Mucosa of rectum (tissue), 2 donors: ENCODE measurements at regions not wholly inside any gene's neighbourhood (a gene's known extent, or its start where the extent isn't known, plus 50 kb on each side); places are given as distances from the start of the nearest gene placed in this dataset.

Experiments used
- H3K27ac ChIP-seq, 2 donors: one replicate each; pipeline ENCODE4 v1.7.0; 2013; ENCODE audit warnings: inconsistent platforms in 2 of 2, low read depth in 2 of 2, low read length in 2 of 2
- H3K27me3 ChIP-seq, 2 donors: one replicate each; pipeline ENCODE4 v1.7.0; 2013; ENCODE audit warnings: low read length in 2 of 2; ENCODE audit not compliant: control insufficient read depth in 2 of 2, insufficient read depth in 2 of 2
- H3K36me3 ChIP-seq, 2 donors: one replicate each; pipeline ENCODE4 v1.7.0; 2013; ENCODE audit warnings: low read length in 2 of 2; ENCODE audit not compliant: control insufficient read depth in 2 of 2, insufficient read depth in 2 of 2
- H3K4me1 ChIP-seq, 2 donors: one replicate each; pipeline ENCODE4 v1.7.0; 2013; ENCODE audit warnings: low read length in 2 of 2, mild to moderate bottlenecking in 1 of 2; ENCODE audit not compliant: control insufficient read depth in 2 of 2, insufficient read depth in 2 of 2
- H3K4me3 ChIP-seq, 2 donors: one replicate each; pipeline ENCODE4 v1.7.0; 2013; ENCODE audit warnings: low read length in 2 of 2
- H3K9ac ChIP-seq, 2 donors: one replicate each; pipeline ENCODE4 v1.7.0; 2013; ENCODE audit warnings: low read length in 2 of 2, low read depth in 1 of 2, mild to moderate bottlenecking in 1 of 2
- H3K9me3 ChIP-seq, 2 donors: one replicate each; pipeline ENCODE4 v1.7.0; 2013; ENCODE audit warnings: low read length in 2 of 2; ENCODE audit not compliant: control insufficient read depth in 2 of 2
- donor health status: healthy.
- donor health status: Normal muscosa, but diverticular disease.

DNA sequence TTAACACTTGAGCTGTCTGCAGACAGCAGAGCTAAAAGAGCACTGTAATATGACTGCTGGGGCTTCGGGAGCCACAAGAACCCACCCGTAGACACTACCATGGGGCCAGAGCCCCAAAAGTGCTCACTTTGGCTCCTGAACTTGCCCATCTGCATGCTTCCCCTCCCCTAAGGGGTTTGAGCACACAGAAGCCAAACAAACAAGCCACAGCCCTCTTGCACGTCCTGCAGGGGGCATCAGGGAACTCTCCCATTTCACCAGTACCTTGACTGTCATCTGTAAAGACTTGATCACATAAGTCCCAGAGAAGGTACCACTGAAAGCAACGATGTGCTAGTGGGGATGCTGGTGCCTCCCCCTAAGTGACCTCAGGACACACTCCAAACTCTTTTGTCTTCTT, 681.8 kb downstream of the SEMA5A start:
- H3K36me3 ChIP-seq: no peaks in the 10 kb centered on the region
- H3K27ac ChIP-seq: no peak overlapping the region
- no peaks in the 10 kb centered on the region for H3K4me1 ChIP-seq
- no peaks in the 10 kb centered on the region for H3K27me3 ChIP-seq
- no peak overlapping the region for H3K4me3 ChIP-seq
- no peaks in the 10 kb centered on the region for H3K9me3 ChIP-seq
- H3K9ac ChIP-seq: no peak overlapping the region

DNA sequence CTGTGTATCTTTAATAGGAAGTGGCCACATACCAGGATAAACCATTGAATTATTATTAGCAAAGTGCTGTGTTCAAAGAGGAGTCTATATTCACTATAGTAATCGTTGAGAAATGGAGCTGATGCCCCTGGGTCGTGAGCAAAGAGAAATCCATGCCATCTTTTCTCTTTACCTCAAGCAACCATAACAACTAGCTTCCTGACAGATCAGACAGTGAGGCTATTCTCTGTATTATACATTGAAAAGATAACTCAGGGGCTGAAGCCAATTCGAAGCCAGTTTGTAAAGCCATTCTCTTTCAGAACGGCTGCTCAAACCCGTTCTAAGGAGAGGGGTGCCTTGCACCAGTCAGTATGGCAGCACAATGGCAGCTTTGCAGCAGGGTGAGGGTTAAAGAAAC, 680.6 kb downstream of the SEMA5A start:
- Histone ChIP-seq H3K27ac (no peak overlapping the region), H3K4me3 (no peak overlapping the region), H3K9ac (no peak overlapping the region), H3K9me3 (no peaks in the 10 kb centered on the region), H3K27me3 (no peaks in the 10 kb centered on the region), H3K4me1 (no peaks in the 10 kb centered on the region), H3K36me3 (no peaks in the 10 kb centered on the region)

DNA sequence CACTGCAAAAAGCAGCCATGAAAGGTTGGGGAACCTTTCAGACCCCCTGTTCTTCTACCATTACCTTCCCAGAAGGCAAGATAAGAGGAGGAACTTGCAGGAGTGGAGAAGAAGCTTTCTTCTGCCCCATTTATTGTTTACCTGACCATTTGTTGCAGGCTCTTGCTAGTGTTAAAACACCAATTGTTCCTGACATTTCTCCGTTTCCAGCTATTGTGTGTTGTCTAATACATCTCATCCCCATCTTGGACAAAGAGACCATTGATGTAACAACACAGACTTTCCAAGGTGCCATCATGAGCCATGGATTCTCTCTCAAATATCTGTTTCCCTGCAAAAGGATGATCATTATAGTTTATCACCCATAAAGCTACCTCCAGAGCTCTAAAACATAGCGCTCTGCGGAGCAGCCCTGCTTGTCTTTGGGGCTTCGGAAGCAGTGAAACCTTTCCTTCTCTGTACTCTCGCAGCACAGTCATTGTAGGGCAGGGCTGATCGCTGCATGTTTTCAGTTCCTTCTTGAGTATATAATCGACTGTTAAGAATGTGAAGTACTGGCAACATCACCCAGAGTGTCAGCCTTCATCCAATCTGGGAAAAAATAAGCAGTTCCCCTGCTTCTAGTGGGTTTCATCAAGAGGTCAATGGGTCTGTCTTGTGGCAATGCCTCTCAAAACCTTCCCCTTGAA, 680.0 kb downstream of the SEMA5A start:
- H3K9me3 ChIP-seq: no peaks in the 10 kb centered on the region
- H3K9ac ChIP-seq: no peak overlapping the region
- H3K27ac ChIP-seq: no peak overlapping the region
- H3K36me3 ChIP-seq: no peaks in the 10 kb centered on the region
- H3K4me1 ChIP-seq: no peaks in the 10 kb centered on the region
- H3K4me3 ChIP-seq: no peak overlapping the region
- no peaks in the 10 kb centered on the region for H3K27me3 ChIP-seq

DNA sequence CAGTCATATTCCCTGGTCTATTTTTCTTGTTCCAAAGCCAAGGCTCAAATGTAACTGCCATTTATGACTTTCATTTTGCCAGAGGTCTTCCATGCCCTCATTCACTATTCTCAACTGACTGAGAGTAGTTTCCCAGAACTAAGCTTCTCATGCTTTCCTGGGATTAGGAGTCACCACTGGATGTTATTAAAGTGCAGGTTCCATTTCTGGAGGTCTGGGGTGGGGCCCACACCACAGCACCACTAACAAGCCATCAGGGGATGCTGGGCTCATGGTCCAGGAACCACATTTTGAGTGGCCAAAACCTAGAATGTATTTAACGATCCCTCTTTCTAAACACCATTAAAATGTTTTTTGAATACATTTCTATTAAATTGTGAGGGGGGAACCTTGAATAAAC, 677.6 kb downstream of the SEMA5A start:
- Histone ChIP-seq H3K4me1 (no peaks in the 10 kb centered on the region), H3K36me3 (no peaks in the 10 kb centered on the region), H3K27me3 (no peaks in the 10 kb centered on the region), H3K9ac (no peak overlapping the region), H3K27ac (no peak overlapping the region), H3K9me3 (no peaks in the 10 kb centered on the region), H3K4me3 (no peak overlapping the region)

DNA sequence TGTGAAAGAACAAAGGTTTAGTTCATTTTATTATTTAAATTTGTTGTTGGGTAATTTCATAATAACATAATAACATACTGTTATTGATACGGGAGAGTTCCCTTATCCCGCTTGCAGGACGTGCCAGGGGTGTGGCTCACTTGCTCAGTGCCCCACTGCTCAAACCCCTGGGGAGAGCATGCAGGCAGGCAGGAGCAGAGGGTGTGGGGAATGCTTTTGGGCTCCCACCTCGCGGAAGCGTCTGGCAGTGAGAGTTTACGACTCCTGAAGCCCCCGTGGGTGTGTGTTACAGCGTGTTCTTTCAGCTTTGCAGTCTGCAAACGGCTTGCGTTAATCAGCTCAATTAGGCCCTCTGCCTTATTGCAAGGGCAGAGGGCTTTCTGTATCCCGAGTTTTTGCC, 675.9 kb downstream of the SEMA5A start:
- no peak overlapping the region for H3K4me3 ChIP-seq
- H3K36me3 ChIP-seq: no peaks in the 10 kb centered on the region
- H3K9ac ChIP-seq: no peak overlapping the region
- H3K27ac ChIP-seq: no peak overlapping the region
- no peaks in the 10 kb centered on the region for H3K9me3 ChIP-seq
- H3K4me1 ChIP-seq: no peaks in the 10 kb centered on the region
- H3K27me3 ChIP-seq: no peaks in the 10 kb centered on the region

DNA sequence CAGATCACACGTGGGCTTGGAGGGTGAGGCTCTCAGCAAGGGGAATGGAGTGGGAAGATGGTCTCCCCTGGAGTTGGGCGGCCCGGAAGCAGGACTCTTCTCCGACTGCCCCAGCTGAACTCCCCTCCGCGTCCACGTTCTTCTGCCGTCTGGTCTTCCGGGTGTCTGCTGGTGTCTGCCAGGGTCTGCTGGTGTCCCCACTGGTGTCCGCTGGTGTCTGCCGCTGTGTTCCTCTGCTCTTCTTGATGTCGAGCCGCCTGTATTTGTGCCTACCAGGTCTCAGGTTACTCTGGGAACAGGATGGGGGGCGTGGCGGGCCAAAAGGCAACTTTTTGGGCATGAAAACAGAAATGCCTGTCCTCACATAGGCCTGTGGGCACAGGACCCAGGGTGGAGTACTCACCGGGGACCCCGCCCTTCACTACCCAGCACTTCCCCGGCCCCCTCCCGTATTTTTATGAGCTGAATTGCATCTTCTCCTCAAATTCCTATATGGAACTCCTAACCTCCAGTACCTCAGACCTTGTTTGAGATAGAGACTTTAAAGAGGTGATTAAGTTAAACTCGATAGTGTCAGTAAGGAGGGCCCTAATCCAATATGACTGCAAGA, 675.4 kb downstream of the SEMA5A start:
- Histone ChIP-seq H3K9me3 (no peaks in the 10 kb centered on the region), H3K27me3 (no peaks in the 10 kb centered on the region), H3K27ac (no peak overlapping the region), H3K36me3 (no peaks in the 10 kb centered on the region), H3K4me3 (no peak overlapping the region), H3K4me1 (no peaks in the 10 kb centered on the region), H3K9ac (no peak overlapping the region)

DNA sequence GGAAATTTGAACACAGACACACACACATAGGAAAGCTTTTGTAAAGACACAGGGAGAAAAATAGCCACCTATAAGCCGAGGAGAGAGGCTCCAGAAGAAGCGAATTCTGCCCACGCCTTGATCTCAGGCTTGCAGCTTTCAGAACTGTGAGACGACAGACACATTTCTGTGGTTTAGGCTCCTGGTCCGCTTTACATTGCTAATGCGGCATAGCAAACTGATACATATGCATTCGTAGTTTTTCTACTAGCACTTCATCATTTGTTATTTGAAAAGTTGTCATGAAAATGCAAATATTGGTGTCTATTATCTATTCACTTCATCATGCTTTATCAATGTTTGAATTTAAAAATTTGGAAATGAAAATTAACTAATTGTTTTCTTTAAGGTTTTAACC, 674.9 kb downstream of the SEMA5A start:
- H3K9ac ChIP-seq: no peak overlapping the region
- no peaks in the 10 kb centered on the region for H3K9me3 ChIP-seq
- H3K27ac ChIP-seq: no peak overlapping the region
- no peaks in the 10 kb centered on the region for H3K36me3 ChIP-seq
- no peak overlapping the region for H3K4me3 ChIP-seq
- no peaks in the 10 kb centered on the region for H3K27me3 ChIP-seq
- H3K4me1 ChIP-seq: no peaks in the 10 kb centered on the region

DNA sequence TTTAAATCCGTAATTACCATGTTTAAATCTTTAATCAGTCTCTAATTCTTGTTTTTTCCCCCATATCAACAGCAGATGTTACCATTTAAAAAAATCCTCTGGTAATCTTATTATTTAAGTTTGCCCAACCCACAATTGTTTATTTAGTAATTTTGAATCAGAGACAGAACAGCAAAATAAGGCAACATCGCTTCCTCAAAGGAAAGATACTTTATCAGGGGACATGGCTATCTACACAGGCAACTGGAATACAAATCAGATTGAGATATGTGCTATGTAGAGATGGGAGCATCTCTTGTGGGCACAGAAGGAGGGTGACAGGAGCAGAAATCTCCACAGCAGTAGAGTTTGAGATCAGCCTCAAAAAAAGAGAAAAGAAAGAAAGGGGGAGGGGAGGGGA, 674.4 kb downstream of the SEMA5A start:
- Histone ChIP-seq H3K9ac (no peak overlapping the region), H3K4me1 (no peaks in the 10 kb centered on the region), H3K36me3 (no peaks in the 10 kb centered on the region), H3K27me3 (no peaks in the 10 kb centered on the region), H3K4me3 (no peak overlapping the region), H3K9me3 (no peaks in the 10 kb centered on the region), H3K27ac (no peak overlapping the region)

DNA sequence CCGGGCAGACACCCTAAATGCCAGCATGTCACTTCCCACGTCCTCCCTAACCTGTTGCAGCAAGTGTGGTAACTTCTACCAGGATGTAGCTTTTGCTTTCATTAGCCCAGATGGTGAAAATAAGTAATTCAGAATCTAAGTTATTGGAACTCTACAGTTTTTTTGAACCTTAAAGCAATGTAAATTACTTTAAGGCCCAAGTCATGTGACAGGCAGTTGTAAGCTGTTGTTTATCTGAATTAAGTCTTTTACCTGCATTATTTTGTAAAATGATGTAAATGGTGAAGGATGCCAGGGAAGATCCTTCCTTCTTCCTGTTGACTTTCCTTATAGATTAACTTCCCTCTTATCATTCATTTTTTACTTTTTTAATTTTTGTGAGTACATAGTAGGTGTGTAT, 670.2 kb downstream of the SEMA5A start:
- H3K9me3 ChIP-seq: no peaks in the 10 kb centered on the region
- no peak overlapping the region for H3K27ac ChIP-seq
- H3K9ac ChIP-seq: no peak overlapping the region
- H3K4me1 ChIP-seq: no peaks in the 10 kb centered on the region
- no peaks in the 10 kb centered on the region for H3K36me3 ChIP-seq
- no peak overlapping the region for H3K4me3 ChIP-seq
- no peaks in the 10 kb centered on the region for H3K27me3 ChIP-seq

DNA sequence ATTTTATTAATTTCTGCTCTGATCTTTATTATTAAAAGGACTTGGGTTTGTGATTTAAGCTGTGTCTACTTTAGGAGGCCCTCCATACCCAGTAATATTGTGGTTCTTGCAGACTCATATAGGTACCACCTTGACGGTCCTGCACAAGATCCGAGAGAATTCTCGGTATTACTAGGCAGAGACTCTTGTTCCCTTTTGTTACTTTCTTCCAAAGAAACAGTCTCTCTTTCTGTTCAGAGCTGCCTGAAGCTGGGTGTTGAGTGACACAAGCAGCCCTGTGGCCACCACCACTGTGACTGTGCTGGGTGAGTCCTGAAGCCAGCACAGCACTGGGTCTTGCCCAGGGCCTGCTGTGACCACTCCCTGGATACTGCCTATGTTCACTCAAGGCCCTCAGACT, 666.6 kb downstream of the SEMA5A start:
- Histone ChIP-seq H3K36me3 (no peaks in the 10 kb centered on the region), H3K4me1 (no peaks in the 10 kb centered on the region), H3K27ac (no peak overlapping the region), H3K4me3 (no peak overlapping the region), H3K9ac (no peak overlapping the region), H3K27me3 (no peaks in the 10 kb centered on the region), H3K9me3 (no peaks in the 10 kb centered on the region)
